HG02870 (cell line): ENCODE measurements at regions not wholly inside any gene's neighbourhood (a gene's known extent, or its start where the extent isn't known, plus 50 kb on each side); places are given as distances from the start of the nearest gene placed in this dataset.

ENCODE experiments used
- ATAC-seq: cut with Tn5 transposase; IDR thresholded peaks from one replicate; pipeline ENCODE4 v1.9.1; 2021; ENCODE audit warnings: mild to moderate bottlenecking, moderate library complexity; ENCODE audit not compliant: unreplicated experiment

- no peak for ATAC-seq
Observed at GRCh38 chr13:108006619-108007018, 208.7 kb downstream of the LIG4 start.

GRCh38 chr13:108005231-108005630 is 210.1 kb downstream of the LIG4 start:
- no peak for ATAC-seq

- ATAC-seq, result no peak
Observed at GRCh38 chr13:108003626-108004025, 211.7 kb downstream of the LIG4 start.

GRCh38 chr13:108000998-108001397 is 214.3 kb downstream of the LIG4 start:
- no peak for ATAC-seq

GRCh38 chr13:107999751-108000150 is 215.6 kb downstream of the LIG4 start:
- ATAC-seq, result no peak

GRCh38 chr13:107994137-107994536 is 221.2 kb downstream of the LIG4 start:
- ATAC-seq, result no peak

GRCh38 chr13:107993239-107993949 is 221.9 kb downstream of the LIG4 start:
- no peak for ATAC-seq

- no peak for ATAC-seq
Observed at GRCh38 chr13:107992542-107992941, 222.8 kb downstream of the LIG4 start.

- no peak for ATAC-seq
Observed at GRCh38 chr13:107977071-107977574, 238.2 kb downstream of the LIG4 start.

- no peak for ATAC-seq
Observed at GRCh38 chr13:107976628-107977027, 238.7 kb downstream of the LIG4 start.

GRCh38 chr13:107974409-107974808 is 240.9 kb downstream of the LIG4 start:
- no peak for ATAC-seq

- no peak for ATAC-seq
Observed at GRCh38 chr13:107969546-107969945, 245.8 kb downstream of the LIG4 start.

GRCh38 chr13:107968470-107968869 is 246.9 kb downstream of the LIG4 start:
- no peak for ATAC-seq

GRCh38 chr13:107964395-107964794 is 250.9 kb downstream of the LIG4 start:
- ATAC-seq, result no peak

- no peak for ATAC-seq
Observed at GRCh38 chr13:107961849-107962608, 253.3 kb downstream of the LIG4 start.

- ATAC-seq, result no peak
Observed at GRCh38 chr13:107960301-107960700, 255.0 kb downstream of the LIG4 start.

- ATAC-seq, result no peak
Observed at GRCh38 chr13:107956889-107957288, 258.4 kb downstream of the LIG4 start.

GRCh38 chr13:107942030-107942617 is 273.2 kb downstream of the LIG4 start:
- no peak for ATAC-seq

- no peak for ATAC-seq
Observed at GRCh38 chr13:107941345-107942029, 273.8 kb downstream of the LIG4 start.

GRCh38 chr13:107937848-107938247 is 277.5 kb downstream of the LIG4 start:
- no peak for ATAC-seq

GRCh38 chr13:107931056-107931455 is 284.3 kb downstream of the LIG4 start:
- ATAC-seq, result no peak
